Erythroblast (primary cell): ENCODE measurements at regions not wholly inside any gene's neighbourhood (a gene's known extent, or its start where the extent isn't known, plus 50 kb on each side); places are given as distances from the start of the nearest gene placed in this dataset.

ENCODE experiments used
- GATA1 ChIP-seq: IDR thresholded peaks from 2 replicates; pipeline ENCODE4 v1.6.1; 2011; ENCODE audit warnings: low read depth, mild to moderate bottlenecking, control low read depth, low read length, moderate library complexity
- POLR2A ChIP-seq: IDR thresholded peaks from 2 replicates; pipeline ENCODE4 v1.6.1; 2011; ENCODE audit warnings: mild to moderate bottlenecking, low read length

GRCh38 chr3:124044956-124045355 lies 53.0 kb upstream of the ROPN1 start:
- TF ChIP-seq POLR2A = no peak
- no peak for TF ChIP-seq GATA1
